ENCODE measurements at regions not wholly inside any gene's neighbourhood (a gene's known extent, or its start where the extent isn't known, plus 50 kb on each side); places are given as distances from the start of the nearest gene placed in this dataset.
A peak's percentile ranks its signal among the peaks of the same experiment; 100 is the strongest.

DNA sequence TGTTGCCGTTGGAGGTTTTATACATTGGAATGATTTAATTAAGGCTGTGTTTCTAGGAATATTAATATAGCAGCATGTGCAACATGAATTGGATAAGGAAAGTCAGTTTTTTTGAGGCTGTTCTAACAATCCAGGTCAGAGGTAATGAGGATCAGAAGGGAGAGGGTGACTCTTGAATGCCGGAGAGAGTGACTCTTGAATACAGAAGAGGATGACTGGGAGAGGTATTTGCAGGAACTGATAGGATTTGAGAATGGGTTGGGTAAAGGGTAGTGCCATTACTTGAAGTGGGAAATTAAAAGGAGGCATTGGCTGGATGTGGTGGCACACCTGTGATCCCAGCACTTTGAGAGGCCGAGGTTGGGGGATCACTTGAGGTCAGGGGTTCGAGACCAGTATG lies 55.6 kb upstream of the MACF1 start:
- H3K9ac ChIP-seq (ENCODE audit: low read depth in 1 of 2, low read length in 2 of 2): no peak overlapping the region
- no peak overlapping the region for H3K4me3 ChIP-seq (ENCODE audit: low read depth in 1 of 2, low read length in 2 of 2)
- no peaks in the 10 kb centered on the region for H3K9me3 ChIP-seq (ENCODE audit: control insufficient read depth in 1 of 2, low read length in 2 of 2)
- peaks cover 0 to 4% of the 10 kb centered on the region in 2 donors for H3K36me3 ChIP-seq (ENCODE audit: control insufficient read depth in 1 of 2, insufficient read depth in 2 of 2, low read length in 2 of 2)
- H3K4me1 ChIP-seq (ENCODE audit: control insufficient read depth in 1 of 2, insufficient read depth in 2 of 2, low read length in 2 of 2): peaks cover 8 to 13% of the 10 kb centered on the region in 2 donors
- no peak overlapping the region for H3K27ac ChIP-seq (ENCODE audit: low read depth, low read length)
- H3K27me3 ChIP-seq (ENCODE audit: control insufficient read depth in 1 of 2, insufficient read depth in 2 of 2, low read length in 2 of 2): no peaks in the 10 kb centered on the region

DNA sequence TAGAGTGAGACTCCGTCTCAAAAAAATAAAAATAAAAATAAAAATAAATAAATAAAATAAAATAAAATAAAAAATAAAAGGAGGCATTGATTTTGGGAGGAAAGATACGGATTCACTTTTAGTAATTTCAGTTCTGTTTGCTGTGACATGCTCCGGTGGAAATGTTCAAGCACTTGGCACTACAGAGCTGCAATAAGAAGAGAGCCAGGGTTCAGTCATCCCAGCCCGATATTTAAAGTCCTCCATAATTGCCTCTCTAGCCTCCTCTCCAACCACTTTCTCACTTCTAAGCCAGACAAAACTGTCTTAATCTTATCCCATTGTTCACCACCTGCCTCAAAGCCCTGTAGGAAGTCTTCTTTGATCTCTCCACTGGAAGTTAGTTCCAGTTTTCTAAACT lies 55.0 kb upstream of the MACF1 start:
- Histone ChIP-seq H3K4me3 (ENCODE audit: low read depth in 1 of 2, low read length in 2 of 2) (no peak overlapping the region), H3K27me3 (ENCODE audit: control insufficient read depth in 1 of 2, insufficient read depth in 2 of 2, low read length in 2 of 2) (no peaks in the 10 kb centered on the region), H3K4me1 (ENCODE audit: control insufficient read depth in 1 of 2, insufficient read depth in 2 of 2, low read length in 2 of 2) (peaks cover 8 to 18% of the 10 kb centered on the region in 2 donors), H3K36me3 (ENCODE audit: control insufficient read depth in 1 of 2, insufficient read depth in 2 of 2, low read length in 2 of 2) (peaks cover 0 to 4% of the 10 kb centered on the region in 2 donors), H3K27ac (ENCODE audit: low read depth, low read length) (no peak overlapping the region), H3K9ac (ENCODE audit: low read depth in 1 of 2, low read length in 2 of 2) (no peak overlapping the region), H3K9me3 (ENCODE audit: control insufficient read depth in 1 of 2, low read length in 2 of 2) (no peaks in the 10 kb centered on the region)

- H3K36me3 ChIP-seq (ENCODE audit: control insufficient read depth in 1 of 2, insufficient read depth in 2 of 2, low read length in 2 of 2): peaks cover 0 to 4% of the 10 kb centered on the region in 2 donors
- H3K4me3 ChIP-seq (ENCODE audit: low read depth in 1 of 2, low read length in 2 of 2): no peak overlapping the region
- H3K4me1 ChIP-seq (ENCODE audit: control insufficient read depth in 1 of 2, insufficient read depth in 2 of 2, low read length in 2 of 2): peaks cover 8 to 18% of the 10 kb centered on the region in 2 donors
- H3K9me3 ChIP-seq (ENCODE audit: control insufficient read depth in 1 of 2, low read length in 2 of 2): no peaks in the 10 kb centered on the region
- H3K27me3 ChIP-seq (ENCODE audit: control insufficient read depth in 1 of 2, insufficient read depth in 2 of 2, low read length in 2 of 2): no peaks in the 10 kb centered on the region
- no peak overlapping the region for H3K9ac ChIP-seq (ENCODE audit: low read depth in 1 of 2, low read length in 2 of 2)
- H3K27ac ChIP-seq (ENCODE audit: low read depth, low read length): no peak overlapping the region
These were observed 53.7 kb upstream of the MACF1 start for GRCh38 chr1:39150779-39151178.

DNA sequence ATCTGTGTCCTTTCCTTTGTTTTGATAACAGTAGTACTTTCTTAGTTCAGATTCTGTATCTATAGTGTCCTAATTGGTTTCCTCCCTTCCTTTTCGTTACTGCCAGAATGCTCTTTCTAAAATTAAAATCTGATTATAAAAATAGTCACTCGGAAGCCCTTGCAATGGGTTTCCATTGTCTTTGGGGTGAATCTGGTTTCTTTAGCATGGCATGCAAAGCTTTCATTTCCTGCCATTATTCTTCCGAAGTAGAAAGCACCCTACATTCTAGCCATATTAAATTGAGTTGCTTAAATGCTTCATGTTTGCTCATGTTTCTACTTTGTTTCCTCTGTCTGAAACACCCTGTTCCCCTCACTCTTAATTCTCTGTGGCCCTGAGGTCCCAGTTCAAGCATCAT lies 53.2 kb upstream of the MACF1 start:
- H3K9ac ChIP-seq (ENCODE audit: low read depth in 1 of 2, low read length in 2 of 2): no peak overlapping the region
- no peak overlapping the region for H3K27ac ChIP-seq (ENCODE audit: low read depth, low read length)
- peaks cover 0 to 4% of the 10 kb centered on the region in 2 donors for H3K36me3 ChIP-seq (ENCODE audit: control insufficient read depth in 1 of 2, insufficient read depth in 2 of 2, low read length in 2 of 2)
- no peaks in the 10 kb centered on the region for H3K9me3 ChIP-seq (ENCODE audit: control insufficient read depth in 1 of 2, low read length in 2 of 2)
- no peak overlapping the region for H3K4me3 ChIP-seq (ENCODE audit: low read depth in 1 of 2, low read length in 2 of 2)
- no peaks in the 10 kb centered on the region for H3K27me3 ChIP-seq (ENCODE audit: control insufficient read depth in 1 of 2, insufficient read depth in 2 of 2, low read length in 2 of 2)
- peaks cover 8 to 18% of the 10 kb centered on the region in 2 donors for H3K4me1 ChIP-seq (ENCODE audit: control insufficient read depth in 1 of 2, insufficient read depth in 2 of 2, low read length in 2 of 2)

DNA sequence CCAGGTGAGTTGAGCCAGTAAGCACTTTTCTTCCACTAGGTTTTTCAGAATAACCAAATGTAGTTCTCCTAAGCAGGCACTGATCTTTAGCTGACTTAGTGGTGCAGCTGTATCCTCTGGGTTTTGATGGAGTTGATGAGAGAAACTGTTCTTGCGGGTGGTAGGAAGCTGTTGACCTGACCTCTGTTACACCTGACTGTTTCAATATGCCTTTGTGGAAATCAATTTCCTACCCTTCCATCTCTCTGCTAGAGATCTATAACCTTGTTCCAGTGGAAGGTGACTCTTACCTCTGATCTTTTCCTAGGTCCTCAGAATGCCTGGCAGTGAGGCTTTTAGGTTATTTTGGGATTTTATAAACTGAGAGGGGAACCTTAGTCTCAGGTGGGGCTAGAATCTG lies 51.6 kb upstream of the MACF1 start:
- Histone ChIP-seq H3K27ac (ENCODE audit: low read depth, low read length) (no peak overlapping the region), H3K9ac (ENCODE audit: low read depth in 1 of 2, low read length in 2 of 2) (no peak overlapping the region), H3K27me3 (ENCODE audit: control insufficient read depth in 1 of 2, insufficient read depth in 2 of 2, low read length in 2 of 2) (no peaks in the 10 kb centered on the region), H3K9me3 (ENCODE audit: control insufficient read depth in 1 of 2, low read length in 2 of 2) (no peaks in the 10 kb centered on the region), H3K36me3 (ENCODE audit: control insufficient read depth in 1 of 2, insufficient read depth in 2 of 2, low read length in 2 of 2) (peaks cover 0 to 4% of the 10 kb centered on the region in 2 donors), H3K4me1 (ENCODE audit: control insufficient read depth in 1 of 2, insufficient read depth in 2 of 2, low read length in 2 of 2) (peaks cover 14 to 23% of the 10 kb centered on the region in 2 donors), H3K4me3 (ENCODE audit: low read depth in 1 of 2, low read length in 2 of 2) (no peak overlapping the region)

DNA sequence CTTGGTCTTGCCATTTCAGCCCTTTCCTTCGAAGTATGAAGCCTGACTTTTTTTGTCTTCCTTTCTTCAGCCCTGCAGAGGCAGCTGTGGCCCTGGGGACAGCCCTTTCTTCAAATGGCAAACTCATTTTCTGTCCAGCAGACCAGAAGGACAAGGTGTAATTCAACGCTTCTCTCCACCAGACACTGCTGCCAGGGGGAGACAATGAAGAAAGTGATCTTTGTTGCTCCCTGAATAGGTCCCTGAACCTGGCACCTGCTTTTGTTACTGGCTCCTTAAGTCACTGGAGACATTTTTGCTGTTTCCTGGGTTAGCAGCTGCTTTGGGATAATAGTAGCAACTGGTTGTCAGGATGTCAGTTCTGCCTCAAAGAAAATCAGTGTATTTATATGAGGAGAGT lies 50.8 kb upstream of the MACF1 start:
- H3K4me1 ChIP-seq (ENCODE audit: control insufficient read depth in 1 of 2, insufficient read depth in 2 of 2, low read length in 2 of 2): peaks cover 20 to 28% of the 10 kb centered on the region in 2 donors
- no peaks in the 10 kb centered on the region for H3K9me3 ChIP-seq (ENCODE audit: control insufficient read depth in 1 of 2, low read length in 2 of 2)
- H3K9ac ChIP-seq (ENCODE audit: low read depth in 1 of 2, low read length in 2 of 2): no peak overlapping the region
- H3K27me3 ChIP-seq (ENCODE audit: control insufficient read depth in 1 of 2, insufficient read depth in 2 of 2, low read length in 2 of 2): no peaks in the 10 kb centered on the region
- H3K36me3 ChIP-seq (ENCODE audit: control insufficient read depth in 1 of 2, insufficient read depth in 2 of 2, low read length in 2 of 2): peaks cover 0 to 4% of the 10 kb centered on the region in 2 donors
- peak overlapping the region; percentile 10 for H3K27ac ChIP-seq (ENCODE audit: low read depth, low read length)
- no peak overlapping the region for H3K4me3 ChIP-seq (ENCODE audit: low read depth in 1 of 2, low read length in 2 of 2)

- no peak overlapping the region for H3K4me3 ChIP-seq (ENCODE audit: low read depth in 1 of 2, low read length in 2 of 2)
- H3K27ac ChIP-seq (ENCODE audit: low read depth, low read length): peak overlapping the region; percentile 45
- peaks cover 0 to 4% of the 10 kb centered on the region in 2 donors for H3K36me3 ChIP-seq (ENCODE audit: control insufficient read depth in 1 of 2, insufficient read depth in 2 of 2, low read length in 2 of 2)
- H3K9me3 ChIP-seq (ENCODE audit: control insufficient read depth in 1 of 2, low read length in 2 of 2): no peaks in the 10 kb centered on the region
- H3K4me1 ChIP-seq (ENCODE audit: control insufficient read depth in 1 of 2, insufficient read depth in 2 of 2, low read length in 2 of 2): peaks cover 29 to 38% of the 10 kb centered on the region in 2 donors
- no peaks in the 10 kb centered on the region for H3K27me3 ChIP-seq (ENCODE audit: control insufficient read depth in 1 of 2, insufficient read depth in 2 of 2, low read length in 2 of 2)
- no peak overlapping the region for H3K9ac ChIP-seq (ENCODE audit: low read depth in 1 of 2, low read length in 2 of 2)
These were observed 49.7 kb upstream of the MACF1 start for GRCh38 chr1:39154553-39155421.

Data from duodenal mucosa (tissue), 2 donors.